ENCODE measurements at regions not wholly inside any gene's neighbourhood (a gene's known extent, or its start where the extent isn't known, plus 50 kb on each side); places are given as distances from the start of the nearest gene placed in this dataset.
A peak's percentile ranks its signal among the peaks of the same experiment; 100 is the strongest.

DNA sequence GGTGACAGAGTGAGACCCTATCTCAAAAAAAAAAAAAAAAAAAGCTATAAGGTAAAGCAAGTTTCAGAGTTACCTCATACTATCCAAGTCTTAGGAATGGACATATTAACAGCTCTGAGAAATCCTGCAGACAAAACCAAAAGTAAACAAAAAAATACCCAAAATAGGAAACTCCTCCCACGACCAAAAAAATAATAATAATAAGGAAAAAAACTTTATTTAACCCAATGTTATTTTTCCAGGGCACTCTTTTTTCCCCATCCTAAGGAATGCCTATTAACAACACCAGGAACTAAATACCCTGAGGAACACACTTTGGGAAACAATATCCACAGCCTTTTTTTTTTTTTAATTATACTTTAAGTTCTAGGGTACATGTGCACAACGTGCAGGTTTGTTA is 135.5 kb upstream of the CCND2 start:
- in situ Hi-C loops (cut with MboI) (no loop called here), intact Hi-C loops (cut with micrococcal nuclease; ENCODE audit: unreplicated experiment) (no loop called here)
- H3K4me2 ChIP-seq (ENCODE audit: control insufficient read depth, insufficient read depth), result no peak overlapping the region
- no peak overlapping the region for H2AFZ ChIP-seq (ENCODE audit: control insufficient read depth, low read depth, low read length)
- H3K4me1 ChIP-seq (ENCODE audit: control insufficient read depth, insufficient read depth, low read length), result peaks cover 80% of the 10 kb centered on the region
- DNase-seq (ENCODE audit: low read depth, low spot score) (no peak), FAIRE-seq (no peak), ATAC-seq (no peak)
- H4K20me1 ChIP-seq (ENCODE audit: control insufficient read depth, insufficient read depth), result no peaks in the 10 kb centered on the region
- WGBS (ENCODE audit: insufficient coverage, insufficient replicate concordance, low lambda C conversion rate, missing lambda C conversion rate), result 83% methylated on average over 2 of the region's 2 CpGs
- ChIA-PET CTCF (interaction anchor here (1.4 to 16.4 kb wide), 5 partner anchors 22 to 139 kb away, joined by 5 to 256 read pairs (median 8); no protein-coding TSS in a partner anchor), RAD21 (ENCODE audit: unreplicated experiment) (interaction anchor here (0.8 to 18.7 kb wide), 8 partner anchors 9 to 139 kb away, joined by 3 to 360 read pairs (median 6); no protein-coding TSS in a partner anchor), SMC1A (ENCODE audit: uncharacterized antibody, unreplicated experiment) (interaction anchor here (0.7 to 17.4 kb wide), 12 partner anchors 6 to 184 kb away, joined by 3 to 395 read pairs (median 10); no protein-coding TSS in a partner anchor), POLR2A (interaction anchor here (0.7 to 8.9 kb wide), 9 partner anchors 7 to 305 kb away, joined by 3 to 83 read pairs (median 3); no protein-coding TSS in a partner anchor)
- H3K27ac ChIP-seq (ENCODE audit: control insufficient read depth, insufficient read depth), result no peak overlapping the region
- no peaks in the 10 kb centered on the region for H3K79me2 ChIP-seq (ENCODE audit: control insufficient read depth, insufficient read depth, low read length)
- no TSS peak for BruUV-seq (replicated peaks)
- H3K9ac ChIP-seq (ENCODE audit: control insufficient read depth, insufficient read depth, low read length), result no peak overlapping the region
- TF ChIP-seq BRCA1 (IDR thresholded peaks at IDR 0.05; ENCODE audit: low read depth, low read length) (no peak), TAF1 (IDR thresholded peaks at IDR 0.05; ENCODE audit: borderline replicate concordance, low read depth, low read length) (no peak), TCF12 (IDR thresholded peaks at IDR 0.05; ENCODE audit: low read depth, low read length) (no peak), SREBF2 (IDR thresholded peaks at IDR 0.05; ENCODE audit: low read length) (no peak), ZBTB40 (IDR thresholded peaks at IDR 0.05; ENCODE audit: borderline replicate concordance) (peak; percentile 59; the same call in 1 of the 2 replicates)
- TF ChIP-seq, protein P1, sequence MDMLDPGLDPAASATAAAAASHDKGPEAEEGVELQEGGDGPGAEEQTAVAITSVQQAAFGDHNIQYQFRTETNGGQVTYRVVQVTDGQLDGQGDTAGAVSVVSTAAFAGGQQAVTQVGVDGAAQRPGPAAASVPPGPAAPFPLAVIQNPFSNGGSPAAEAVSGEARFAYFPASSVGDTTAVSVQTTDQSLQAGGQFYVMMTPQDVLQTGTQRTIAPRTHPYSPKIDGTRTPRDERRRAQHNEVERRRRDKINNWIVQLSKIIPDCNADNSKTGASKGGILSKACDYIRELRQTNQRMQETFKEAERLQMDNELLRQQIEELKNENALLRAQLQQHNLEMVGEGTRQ (IDR thresholded peaks at IDR 0.05; ENCODE audit: borderline replicate concordance, low read depth, low read length), result no peak
- H3K36me3 ChIP-seq (ENCODE audit: control insufficient read depth in 2 of 2, insufficient read depth in 2 of 2, low read length in 1 of 2), result no peaks in the 10 kb centered on the region
- H3K9me3 ChIP-seq (replicated peaks; ENCODE audit: control insufficient read depth, insufficient read depth, low read length), result no peaks in the 10 kb centered on the region
- no peak overlapping the region for H3K4me3 ChIP-seq
- no peaks in the 10 kb centered on the region for H3K27me3 ChIP-seq (replicated peaks in 1 of 2; ENCODE audit: control insufficient read depth in 2 of 2, insufficient read depth in 2 of 2, low read length in 1 of 2)
